H9 (cell line): ENCODE measurements at regions not wholly inside any gene's neighbourhood (a gene's known extent, or its start where the extent isn't known, plus 50 kb on each side); places are given as distances from the start of the nearest gene placed in this dataset.

Experiments used
- DNase-seq: peaks from one replicate; pipeline ENCODE4 v3.0.0-alpha.2; 2017
- H2AFZ ChIP-seq: one replicate; pipeline ENCODE4 v1.6.1; 2013; ENCODE audit warnings: mild to moderate bottlenecking, low read length, control low read depth, moderate library complexity
- H2AK5ac ChIP-seq: 2 replicates; pipeline ENCODE4 v1.6.1; 2013; ENCODE audit warnings: low read length, control low read depth, mixed read lengths; ENCODE audit not compliant: insufficient read length
- H2BK120ac ChIP-seq: one replicate; pipeline ENCODE4 v1.6.1; 2013; ENCODE audit warnings: low read depth, mild to moderate bottlenecking, low read length, control low read depth, inconsistent platforms; ENCODE audit not compliant: poor library complexity, severe bottlenecking
- H2BK12ac ChIP-seq: 2 replicates; pipeline ENCODE4 v1.6.1; 2013; ENCODE audit warnings: low read length, control low read depth, mixed read lengths, low read depth; ENCODE audit not compliant: insufficient read length
- H2BK15ac ChIP-seq: 2 replicates; pipeline ENCODE4 v1.6.1; 2013; ENCODE audit warnings: low read depth, low read length, control low read depth
- H2BK20ac ChIP-seq: one replicate; pipeline ENCODE4 v1.6.1; 2013; ENCODE audit warnings: low read depth, mild to moderate bottlenecking, low read length, control low read depth, inconsistent platforms; ENCODE audit not compliant: poor library complexity, severe bottlenecking
- H2BK5ac ChIP-seq: 2 replicates; pipeline ENCODE4 v1.6.1; 2013; ENCODE audit warnings: low read length, control low read depth, mixed read lengths; ENCODE audit not compliant: insufficient read length
- H3K14ac ChIP-seq: 2 replicates; pipeline ENCODE4 v1.6.1; 2013; ENCODE audit warnings: low read length, control low read depth; ENCODE audit not compliant: insufficient read depth
- H3K18ac ChIP-seq: 2 replicates; pipeline ENCODE4 v1.6.1; 2013; ENCODE audit warnings: low read depth, mild to moderate bottlenecking, mixed read lengths, low read length, control low read depth; ENCODE audit not compliant: insufficient read length
- H3K23ac ChIP-seq: 2 replicates; pipeline ENCODE4 v1.6.1; 2013; ENCODE audit warnings: low read length, control low read depth, mixed read lengths, low read depth; ENCODE audit not compliant: insufficient read length
- H3K23me2 ChIP-seq: 2 replicates; pipeline ENCODE4 v1.6.1; 2013; ENCODE audit warnings: low read depth, mild to moderate bottlenecking, mixed read lengths, low read length, control low read depth; ENCODE audit not compliant: insufficient read length, poor library complexity, severe bottlenecking
- H3K27ac ChIP-seq: 2 replicates; pipeline ENCODE4 v1.5.1; 2013; ENCODE audit warnings: low read length, control low read depth, mixed read lengths, low read depth; ENCODE audit not compliant: insufficient read length
- H3K27me3 ChIP-seq: 2 replicates; pipeline ENCODE4 v1.6.1; 2013; ENCODE audit warnings: low read length, control low read depth, inconsistent platforms; ENCODE audit not compliant: insufficient read depth
- H3K4ac ChIP-seq: 2 replicates; pipeline ENCODE4 v1.6.1; 2013; ENCODE audit warnings: low read depth, mild to moderate bottlenecking, control low read depth, inconsistent platforms, low read length, moderate library complexity
- H3K4me1 ChIP-seq: 2 replicates; pipeline ENCODE4 v1.6.1; 2013; ENCODE audit warnings: low read length, control low read depth, inconsistent platforms; ENCODE audit not compliant: insufficient read depth
- H3K4me2 ChIP-seq: 2 replicates; pipeline ENCODE4 v1.6.1; 2013; ENCODE audit warnings: low read length, control low read depth, mixed read lengths; ENCODE audit not compliant: insufficient read length, insufficient read depth
- H3K56ac ChIP-seq: 2 replicates; pipeline ENCODE4 v1.6.1; 2013; ENCODE audit warnings: low read depth, mild to moderate bottlenecking, mixed read lengths, low read length, control low read depth; ENCODE audit not compliant: insufficient read length
- H3K79me1 ChIP-seq: 2 replicates; pipeline ENCODE4 v1.6.1; 2013; ENCODE audit warnings: low read depth, mild to moderate bottlenecking, moderate library complexity, low read length, control low read depth, inconsistent platforms; ENCODE audit not compliant: insufficient read depth, poor library complexity, severe bottlenecking
- H3K79me2 ChIP-seq: 2 replicates; pipeline ENCODE4 v1.6.1; 2013; ENCODE audit warnings: low read length, control low read depth, inconsistent platforms; ENCODE audit not compliant: insufficient read depth
- H3K9ac ChIP-seq: 2 replicates; pipeline ENCODE4 v1.6.1; 2013; ENCODE audit warnings: low read length, control low read depth, mixed read lengths; ENCODE audit not compliant: insufficient read length; ENCODE audit errors: extremely low read depth
- H3K9me3 ChIP-seq: one replicate; pipeline ENCODE4 v1.6.1; 2013; ENCODE audit warnings: low read depth, low read length, inconsistent platforms; ENCODE audit not compliant: control insufficient read depth
- H3T11ph ChIP-seq: one replicate; pipeline ENCODE4 v1.6.1; 2013; ENCODE audit warnings: mild to moderate bottlenecking, low read length, control low read depth, inconsistent platforms
- H4K20me1 ChIP-seq: one replicate; pipeline ENCODE4 v1.6.1; 2013; ENCODE audit not compliant: control insufficient read depth, insufficient read length, insufficient read depth
- H4K5ac ChIP-seq: 2 replicates; pipeline ENCODE4 v1.6.1; 2013; ENCODE audit warnings: low read depth, mild to moderate bottlenecking, mixed read lengths, low read length, control low read depth; ENCODE audit not compliant: insufficient read length
- H4K8ac ChIP-seq: replicated peaks from 2 replicates; pipeline ENCODE4 v1.6.1; 2013; ENCODE audit warnings: low read length, control low read depth, mixed read lengths, low read depth; ENCODE audit not compliant: insufficient read length
- H4K91ac ChIP-seq: 2 replicates; pipeline ENCODE4 v1.6.1; 2013; ENCODE audit warnings: low read depth, mild to moderate bottlenecking, moderate library complexity, mixed read lengths, low read length, control low read depth; ENCODE audit not compliant: insufficient read length
- H3K27ac Mint-ChIP-seq, 3 experiments: 2 replicates in 2 of 3; 3 replicates in 1 of 3; pipeline ENCODE4 v1.8.0; 2020 to 2021; ENCODE audit warnings: mixed read lengths in 3 of 3, mild to moderate bottlenecking in 1 of 3, moderate library complexity in 1 of 3
- H3K27me3 Mint-ChIP-seq: 2 replicates; pipeline ENCODE4 v1.8.0; 2021; ENCODE audit warnings: low read depth, mild to moderate bottlenecking, moderate library complexity, mixed read lengths
- H3K36me3 Mint-ChIP-seq, 3 experiments: 2 replicates in 2 of 3; 3 replicates in 1 of 3; pipeline ENCODE4 v1.8.0; 2020 to 2021; ENCODE audit warnings: low read depth in 3 of 3, mixed read lengths in 3 of 3; ENCODE audit not compliant: insufficient read depth in 1 of 3
- H3K4me1 Mint-ChIP-seq, 2 experiments: 2 replicates each; pipeline ENCODE4 v1.8.0; 2020; ENCODE audit warnings: mixed read lengths in 2 of 2
- H3K4me3 Mint-ChIP-seq, 2 experiments: 2 replicates in 1 of 2; 3 replicates in 1 of 2; pipeline ENCODE4 v1.8.0; 2020 to 2021; ENCODE audit warnings: mild to moderate bottlenecking in 2 of 2, mixed read lengths in 2 of 2, moderate library complexity in 1 of 2
- H3K9me3 Mint-ChIP-seq, 2 experiments: 2 replicates in 1 of 2; 3 replicates in 1 of 2; pipeline ENCODE4 v1.8.0; 2020; ENCODE audit warnings: mild to moderate bottlenecking in 2 of 2, mixed read lengths in 2 of 2, moderate library complexity in 1 of 2
- WGBS: extraction: QIAGEN DNeasy Blood & Tissue Kit; methylation state at CpG from one replicate; pipeline ENCODE4 v1.1.7; 2013; ENCODE audit warnings: missing lambda C conversion rate, low lambda C conversion rate, mixed read lengths; ENCODE audit not compliant: insufficient read length; ENCODE audit errors: extremely low coverage; 5-methylcytosine and 5-hydroxymethylcytosine counted together
- TF ChIP-seq, protein P1 (sequence below): fragments of 200-600 bp; sonication (generic); conservative IDR thresholded peaks from 3 replicates; pipeline ENCODE4 v1.8.0; 2021; ENCODE audit warnings: antibody characterized with exemption, mild to moderate bottlenecking

DNA sequence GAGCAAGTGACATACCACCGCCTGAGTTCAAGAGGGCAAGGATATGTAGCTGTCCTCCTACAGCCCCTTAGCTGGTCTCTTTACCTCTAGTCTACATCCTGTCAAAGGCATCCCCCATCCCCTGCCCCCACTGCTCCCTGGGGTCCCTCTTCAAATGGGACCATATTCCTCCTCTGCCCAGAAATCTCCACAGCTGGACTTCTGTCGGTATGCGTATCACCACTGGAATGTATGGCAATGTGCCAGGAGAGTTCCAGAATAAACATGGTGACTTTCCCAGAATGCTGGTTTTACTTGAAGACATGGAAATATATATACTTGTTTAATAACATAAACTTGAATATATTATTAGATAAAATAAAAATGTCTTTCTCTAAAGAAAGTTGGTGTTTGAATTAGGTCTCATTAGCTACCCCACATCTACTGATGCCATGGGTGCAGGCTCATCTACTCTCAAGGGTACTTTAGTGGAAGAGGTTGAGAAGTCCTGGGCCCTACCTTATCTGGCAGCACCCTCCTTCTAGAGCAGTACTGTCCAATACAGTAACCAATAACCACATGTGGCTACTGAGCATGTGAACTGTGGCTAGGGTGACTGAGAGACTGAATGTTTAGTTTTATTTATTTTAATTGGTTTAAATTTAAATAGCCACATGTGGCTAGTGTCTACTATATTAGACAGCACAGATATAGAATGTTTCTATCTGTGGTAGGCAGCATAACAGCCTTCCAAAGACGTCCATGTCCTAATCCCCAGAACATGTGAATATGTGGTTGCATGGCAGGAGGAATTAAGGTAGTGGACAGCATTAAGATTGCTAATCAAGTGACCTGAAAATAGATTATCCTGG, 181.7 kb upstream of the SLC30A5 start:
- Histone ChIP-seq H3K56ac (no peak overlapping the region), H2BK20ac (no peak overlapping the region), H3T11ph (no peak overlapping the region), H3K9ac (no peak overlapping the region), H3K23me2 (no peaks in the 10 kb centered on the region), H3K23ac (no peak overlapping the region), H4K91ac (no peak overlapping the region), H2BK15ac (no peak overlapping the region), H3K14ac (no peak overlapping the region), H3K27me3 (no peaks in the 10 kb centered on the region), H3K4ac (no peak overlapping the region), H3K18ac (no peak overlapping the region), H4K20me1 (no peaks in the 10 kb centered on the region), H4K5ac (no peak overlapping the region), H4K8ac (no peak overlapping the region), H2AK5ac (no peak overlapping the region), H3K79me1 (no peaks in the 10 kb centered on the region), H3K4me1 (no peaks in the 10 kb centered on the region), H2BK120ac (no peak overlapping the region), H3K27ac (no peak overlapping the region), H2AFZ (no peak overlapping the region), H2BK12ac (no peak overlapping the region), H3K79me2 (no peaks in the 10 kb centered on the region), H3K9me3 (no peaks in the 10 kb centered on the region), H2BK5ac (no peak overlapping the region), H3K4me2 (no peak overlapping the region)
- Mint-ChIP-seq H3K27ac (peak overlapping the region in 2 of 3 experiments; percentile 63 to 77; a peak in 3 of 7 replicates), H3K27me3 (no peaks in the 10 kb centered on the region), H3K36me3 (peaks cover 0 to 8% (median 4%) of the 10 kb centered on the region in 3 experiments; a peak in 5 of 7 replicates), H3K9me3 (peaks cover 8 to 9% of the 10 kb centered on the region in 2 experiments; a peak in 4 of 5 replicates), H3K4me3 (no peak overlapping the region), H3K4me1 (peaks cover 8 to 18% of the 10 kb centered on the region in 2 experiments)
- DNase-seq, result no peak
- WGBS, result no CpG with 5 or more reads among the region's 4 CpGs
- TF ChIP-seq, protein P1, sequence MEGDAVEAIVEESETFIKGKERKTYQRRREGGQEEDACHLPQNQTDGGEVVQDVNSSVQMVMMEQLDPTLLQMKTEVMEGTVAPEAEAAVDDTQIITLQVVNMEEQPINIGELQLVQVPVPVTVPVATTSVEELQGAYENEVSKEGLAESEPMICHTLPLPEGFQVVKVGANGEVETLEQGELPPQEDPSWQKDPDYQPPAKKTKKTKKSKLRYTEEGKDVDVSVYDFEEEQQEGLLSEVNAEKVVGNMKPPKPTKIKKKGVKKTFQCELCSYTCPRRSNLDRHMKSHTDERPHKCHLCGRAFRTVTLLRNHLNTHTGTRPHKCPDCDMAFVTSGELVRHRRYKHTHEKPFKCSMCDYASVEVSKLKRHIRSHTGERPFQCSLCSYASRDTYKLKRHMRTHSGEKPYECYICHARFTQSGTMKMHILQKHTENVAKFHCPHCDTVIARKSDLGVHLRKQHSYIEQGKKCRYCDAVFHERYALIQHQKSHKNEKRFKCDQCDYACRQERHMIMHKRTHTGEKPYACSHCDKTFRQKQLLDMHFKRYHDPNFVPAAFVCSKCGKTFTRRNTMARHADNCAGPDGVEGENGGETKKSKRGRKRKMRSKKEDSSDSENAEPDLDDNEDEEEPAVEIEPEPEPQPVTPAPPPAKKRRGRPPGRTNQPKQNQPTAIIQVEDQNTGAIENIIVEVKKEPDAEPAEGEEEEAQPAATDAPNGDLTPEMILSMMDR, result no peak
